ENCODE measurements at regions not wholly inside any gene's neighbourhood (a gene's known extent, or its start where the extent isn't known, plus 50 kb on each side); places are given as distances from the start of the nearest gene placed in this dataset.

DNA sequence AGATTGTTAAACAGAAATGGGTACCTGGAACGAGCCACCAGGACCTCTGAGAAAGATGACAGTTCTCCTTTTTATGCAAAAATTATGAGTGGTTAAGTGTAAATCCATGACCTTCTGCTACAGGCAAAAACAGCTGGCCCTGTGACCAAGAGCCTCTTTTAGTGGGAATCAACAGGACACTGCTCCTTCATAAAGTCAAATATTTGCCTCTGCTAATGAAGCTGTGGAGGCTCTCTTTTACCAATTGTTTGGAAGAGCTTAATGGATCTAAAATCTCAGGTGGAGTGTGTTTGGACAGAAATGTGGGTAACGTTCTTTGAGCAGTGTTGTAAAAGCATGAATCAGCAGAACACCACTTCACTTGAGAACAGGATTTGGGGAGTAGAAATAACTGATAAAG lies 117.5 kb upstream of the PCSK2 start:
- DNase-seq (ENCODE audit: low read depth) = no peak

DNA sequence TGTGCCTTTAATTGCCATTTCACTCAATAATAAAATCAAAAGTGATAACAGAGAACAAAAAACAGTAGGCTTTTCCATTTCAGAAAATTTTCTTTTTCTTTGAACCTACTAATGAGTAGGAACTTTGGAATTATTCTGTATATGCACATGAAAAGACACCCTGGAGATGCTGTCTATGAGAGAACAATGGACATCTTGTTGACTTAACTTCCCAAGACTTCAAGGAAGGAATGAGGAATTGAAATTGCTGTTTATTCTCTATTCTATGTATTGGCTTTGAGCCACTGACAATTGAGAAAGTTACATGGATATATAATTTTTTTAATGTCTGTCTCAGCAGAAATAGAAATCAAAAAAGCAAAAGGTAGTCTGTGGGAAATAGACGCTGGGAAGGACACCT lies 98.6 kb upstream of the PCSK2 start:
- DNase-seq (ENCODE audit: low read depth) = no peak

DNA sequence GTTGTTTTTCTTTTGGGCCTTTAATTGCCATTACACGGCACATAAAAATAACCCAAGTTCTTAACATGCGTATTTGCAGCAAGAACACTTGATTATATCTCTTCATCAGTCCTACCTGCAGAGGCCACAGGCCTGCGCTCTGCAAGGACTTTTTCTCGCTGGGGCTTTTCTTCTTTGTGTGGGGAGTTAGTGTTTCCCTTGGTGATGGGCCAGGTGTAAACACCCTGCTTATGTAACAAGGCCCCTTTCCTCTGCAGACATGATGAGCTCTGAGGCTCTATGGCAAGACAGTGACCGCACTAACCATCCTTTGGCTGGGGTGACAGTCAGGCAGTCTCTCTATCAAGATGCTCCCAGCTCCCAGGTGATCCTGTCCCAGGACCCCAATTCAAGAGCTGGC lies 97.8 kb upstream of the PCSK2 start:
- no peak for DNase-seq (ENCODE audit: low read depth)

DNA sequence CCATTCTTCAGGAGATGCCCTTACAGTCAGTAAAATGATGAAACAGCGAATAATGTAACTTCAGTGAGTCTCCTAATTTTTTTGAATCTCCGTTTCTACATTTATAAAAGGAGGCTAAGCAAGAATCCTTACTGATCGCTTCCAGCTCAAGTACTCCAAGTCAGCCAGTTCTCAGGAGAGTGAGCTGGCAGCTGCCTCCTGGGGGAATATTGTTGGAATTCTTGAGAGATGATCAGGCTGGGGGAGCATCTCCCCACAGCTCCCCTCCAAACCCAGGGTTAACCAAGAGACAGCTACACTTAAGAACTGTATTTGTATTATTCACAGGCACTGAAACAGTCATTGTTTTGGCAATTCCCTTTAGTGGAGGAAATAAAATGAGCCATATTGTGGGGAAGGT lies 89.1 kb upstream of the PCSK2 start:
- no peak for DNase-seq (ENCODE audit: low read depth)

DNA sequence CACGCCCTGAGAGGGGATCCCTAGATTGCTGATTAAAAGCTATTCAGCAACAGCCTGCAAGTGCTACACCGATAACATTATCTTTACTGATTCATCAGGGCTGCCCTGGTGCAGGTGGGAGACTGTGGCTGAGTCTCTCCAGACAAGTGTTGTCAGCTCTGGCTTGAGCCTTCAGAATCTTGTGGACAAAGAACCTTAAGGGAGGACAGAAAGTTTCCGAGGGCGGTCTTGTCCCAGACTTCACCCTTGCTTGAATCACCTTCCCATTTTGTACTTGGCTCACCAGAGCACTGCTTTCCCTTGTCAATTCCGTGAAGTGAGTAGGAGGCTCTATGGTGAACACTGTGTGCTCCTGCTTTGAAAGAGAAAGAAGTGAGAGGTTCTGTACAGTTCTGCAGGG lies 88.6 kb upstream of the PCSK2 start:
- DNase-seq (ENCODE audit: low read depth) = no peak

DNA sequence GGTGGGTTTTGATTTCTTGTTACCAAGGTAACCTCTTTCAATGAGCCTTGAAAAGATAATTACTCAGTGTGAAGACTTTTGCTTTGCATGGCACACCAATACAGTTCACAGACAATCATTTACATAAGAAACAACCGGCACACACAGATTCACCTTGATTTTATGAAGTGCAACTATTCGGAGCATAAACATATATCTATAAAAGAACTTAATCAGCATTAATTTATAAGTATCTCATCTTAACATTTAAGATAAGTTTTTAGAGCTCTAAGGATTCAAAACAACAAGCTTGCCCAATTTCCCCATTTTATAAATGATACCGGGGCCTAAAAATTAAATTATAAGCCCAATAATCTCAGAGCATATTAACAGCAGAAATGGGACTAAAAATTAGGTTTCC lies 85.9 kb upstream of the PCSK2 start:
- no peak for DNase-seq (ENCODE audit: low read depth)

DNA sequence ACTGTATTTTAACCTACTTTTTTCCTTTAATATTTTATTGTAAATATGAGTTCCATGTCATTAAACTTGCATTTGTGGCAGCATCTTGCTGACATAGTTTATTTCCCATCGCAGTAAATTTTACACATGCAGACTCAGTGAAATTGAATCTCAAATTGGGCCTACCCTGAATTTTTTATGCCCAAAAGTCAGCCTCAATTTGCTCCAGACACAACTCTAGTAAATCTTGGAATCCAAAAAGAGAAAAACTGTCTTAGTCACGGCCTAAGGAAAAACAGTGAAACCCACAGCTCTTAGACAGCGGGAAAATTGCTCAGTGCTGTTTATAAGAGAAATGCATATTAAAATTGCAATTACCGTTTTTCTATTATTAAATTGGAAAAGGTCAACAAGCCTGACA lies 85.3 kb upstream of the PCSK2 start:
- no peak for DNase-seq (ENCODE audit: low read depth)

DNA sequence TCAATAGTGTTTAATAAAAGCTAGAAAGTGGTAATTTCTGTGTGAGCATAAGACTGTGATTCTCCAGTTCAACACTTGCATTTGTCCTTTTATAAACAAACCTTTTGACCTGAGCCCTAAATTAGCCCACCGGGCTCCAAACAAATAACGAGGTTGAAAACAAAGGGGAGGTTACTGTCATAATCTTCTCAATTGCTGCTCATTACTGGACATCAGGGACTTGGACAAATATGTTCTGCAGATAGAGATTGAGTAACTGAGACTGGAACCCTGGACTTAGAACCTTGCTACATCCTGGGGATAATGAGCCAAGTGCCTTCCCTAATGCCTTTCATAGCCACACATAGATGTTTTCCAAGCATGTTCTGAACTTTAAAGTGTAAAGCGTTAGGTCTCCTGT lies 84.2 kb upstream of the PCSK2 start:
- DNase-seq (ENCODE audit: low read depth) = no peak

DNA sequence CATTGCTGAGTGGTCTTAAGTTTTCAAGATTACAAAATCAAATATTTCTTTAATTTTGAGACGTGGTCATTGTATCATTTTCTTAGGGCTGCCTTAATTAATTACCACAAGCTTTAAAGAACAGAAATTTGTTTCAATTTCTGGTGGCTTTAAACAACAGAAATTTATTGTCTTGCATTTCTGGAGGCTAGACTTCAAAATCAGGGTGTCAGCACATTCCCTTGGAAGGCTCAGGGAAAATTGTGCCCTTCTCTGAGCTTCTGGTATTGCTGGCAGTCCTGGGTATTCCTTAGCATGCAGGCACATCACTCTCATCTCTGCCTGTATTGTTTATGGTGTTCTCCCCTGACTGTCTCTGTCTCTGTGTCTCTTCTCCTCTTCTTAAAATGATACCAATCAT lies 76.0 kb upstream of the PCSK2 start:
- DNase-seq (ENCODE audit: low read depth) = no peak

DNA sequence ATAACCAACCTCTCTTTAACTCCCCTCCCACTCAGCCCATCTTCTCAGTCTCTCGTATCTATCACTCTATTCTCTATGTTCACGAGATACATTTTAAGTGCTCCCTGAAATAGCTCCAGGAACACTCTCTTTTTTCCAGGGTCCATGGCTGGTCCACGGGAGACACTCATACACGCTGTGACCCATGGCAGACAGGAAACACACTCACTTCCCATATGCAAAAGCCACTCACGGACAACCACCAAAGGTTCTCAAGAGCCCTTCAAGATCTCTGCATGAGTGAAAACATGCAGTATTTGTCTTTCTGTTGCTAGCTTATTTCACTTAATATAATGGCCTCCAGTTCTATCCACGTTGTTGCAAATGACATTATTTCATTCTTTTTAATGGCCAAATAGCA lies 71.4 kb upstream of the PCSK2 start:
- DNase-seq (ENCODE audit: low read depth) = no peak

DNA sequence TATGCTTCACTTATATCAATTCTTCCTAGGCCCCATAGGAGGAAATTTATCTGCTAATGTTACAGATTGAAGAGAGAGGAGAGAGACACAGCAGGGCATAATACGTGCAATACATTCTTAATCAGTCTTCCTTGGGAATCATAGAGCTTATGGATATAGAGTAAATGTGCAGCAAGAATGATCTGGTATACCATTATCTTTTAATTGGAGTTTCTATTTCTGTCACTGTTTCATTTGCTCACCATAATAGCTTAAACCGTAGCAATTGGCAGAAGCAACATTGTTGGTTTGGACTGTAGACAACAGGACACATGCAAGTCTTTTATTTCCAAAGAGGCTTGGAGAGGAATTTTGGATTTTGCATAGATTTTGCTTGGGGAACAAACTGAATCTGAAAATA lies 68.1 kb upstream of the PCSK2 start:
- DNase-seq (ENCODE audit: low read depth) = no peak

DNA sequence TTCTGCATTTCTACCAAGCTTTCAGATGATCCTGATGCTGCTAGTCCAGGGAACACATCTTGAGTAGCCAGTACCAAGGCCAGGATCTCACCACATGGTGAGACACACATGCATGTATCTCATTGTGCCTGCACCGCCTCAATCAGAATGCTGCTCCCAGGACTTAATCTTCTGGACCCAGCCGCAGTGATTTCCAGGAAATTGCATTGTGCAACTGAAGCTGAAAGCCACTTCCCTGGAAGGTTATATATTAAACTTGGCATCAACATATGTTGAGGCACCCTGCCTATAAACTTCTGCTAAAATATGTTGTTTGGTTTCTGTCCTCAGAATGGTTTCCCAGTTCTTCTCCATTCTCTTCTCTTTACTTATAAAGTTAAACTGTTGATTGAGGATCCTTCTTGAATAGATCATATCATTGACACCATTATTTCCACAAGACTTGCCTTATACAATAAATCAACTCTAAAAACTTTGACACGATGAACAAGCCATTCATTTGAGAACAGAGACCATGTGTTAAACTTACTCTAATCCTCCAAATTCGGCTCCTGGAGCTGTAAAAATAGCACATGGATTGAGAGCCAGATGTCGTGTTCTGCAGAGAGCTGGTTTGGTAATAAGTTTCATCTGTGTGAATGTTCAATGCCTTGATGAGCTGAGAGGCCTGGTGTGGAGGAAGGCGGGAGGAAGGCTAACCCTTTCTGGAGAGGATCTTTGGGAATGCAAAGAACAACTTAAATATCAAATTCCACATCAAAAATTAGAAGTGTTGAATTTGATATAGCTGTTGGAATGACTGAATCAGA lies 65.0 kb upstream of the PCSK2 start:
- DNase-seq (ENCODE audit: low read depth) = no peak

DNA sequence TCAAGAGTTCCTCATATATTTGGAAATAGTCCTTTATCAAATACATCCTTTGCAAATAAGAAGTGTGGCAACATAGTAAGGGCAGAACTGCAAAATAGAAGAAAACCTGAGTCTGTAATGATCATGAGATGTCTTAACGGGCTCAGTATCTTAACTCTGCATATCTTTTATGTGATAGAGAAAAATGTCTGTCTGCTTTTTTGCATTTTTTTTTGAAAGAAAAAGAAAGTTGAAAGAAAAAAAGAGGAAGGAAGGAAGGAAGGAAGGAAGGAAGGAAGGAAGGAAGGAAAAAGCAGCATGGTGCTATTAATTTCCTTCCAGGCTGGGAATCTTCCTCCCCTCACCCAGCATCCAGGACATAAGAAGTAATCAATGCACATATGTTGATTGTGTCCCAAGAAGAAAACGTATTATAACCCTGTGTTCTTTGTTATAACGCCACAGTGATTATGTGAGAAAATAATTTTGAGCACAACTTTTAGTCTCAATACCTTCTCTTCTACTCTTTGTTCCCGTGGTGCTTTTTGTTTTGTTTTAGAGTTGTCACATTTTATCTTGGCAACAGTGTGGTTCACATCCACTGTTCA lies 58.7 kb upstream of the PCSK2 start:
- DNase-seq (ENCODE audit: low read depth) = no peak

DNA sequence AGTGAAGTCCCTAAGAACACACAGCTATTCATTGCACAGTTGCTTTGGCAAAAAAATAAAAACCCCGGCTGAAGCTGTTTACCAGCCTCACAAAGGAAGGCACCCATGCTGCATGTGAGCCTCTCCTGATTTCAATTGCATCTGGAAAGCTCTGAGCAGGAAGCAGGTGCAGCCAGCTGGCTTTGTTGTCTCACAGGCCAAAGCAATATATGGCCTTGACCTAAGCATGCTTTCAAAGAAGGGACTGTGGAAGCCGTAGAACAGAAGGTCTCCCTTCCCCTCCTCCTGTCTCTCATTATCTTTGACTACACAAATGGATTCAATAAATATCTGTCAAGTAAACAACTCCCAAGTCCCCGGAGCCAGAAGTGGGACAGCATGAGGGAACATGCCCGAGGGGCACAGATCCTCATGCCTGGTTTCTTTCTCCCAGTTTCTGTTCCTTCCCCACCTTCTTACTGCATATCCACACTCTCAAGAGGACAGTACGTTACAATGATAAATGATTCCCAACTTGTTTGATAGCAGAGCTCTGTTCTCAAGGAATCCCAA lies 57.2 kb upstream of the PCSK2 start:
- no peak for DNase-seq (ENCODE audit: low read depth)

DNA sequence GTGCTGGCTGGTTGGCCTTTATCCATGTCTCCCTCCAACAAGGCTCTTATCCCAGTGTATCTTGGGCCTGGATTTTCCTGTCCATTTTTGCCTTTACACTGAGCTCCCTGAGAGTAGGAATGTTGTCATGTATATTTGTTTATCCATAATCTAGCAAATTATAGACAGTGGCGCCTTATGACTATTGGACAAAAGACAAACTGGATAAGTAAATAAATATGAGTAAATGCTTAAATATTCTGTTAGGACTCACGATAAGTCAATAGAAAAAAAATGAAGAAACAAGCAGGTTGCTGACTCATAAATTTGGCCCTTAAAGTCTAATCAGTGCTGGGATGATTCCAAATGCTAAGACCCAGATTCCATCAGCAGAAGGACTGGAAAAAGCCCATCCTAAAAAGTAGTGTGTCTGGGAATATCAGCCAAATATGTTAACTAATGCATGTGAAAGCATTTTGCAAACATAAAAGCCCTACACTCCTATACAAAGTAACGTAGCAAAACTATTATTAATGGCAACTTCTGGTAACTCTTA lies 55.0 kb upstream of the PCSK2 start:
- no peak for DNase-seq (ENCODE audit: low read depth)

DNA sequence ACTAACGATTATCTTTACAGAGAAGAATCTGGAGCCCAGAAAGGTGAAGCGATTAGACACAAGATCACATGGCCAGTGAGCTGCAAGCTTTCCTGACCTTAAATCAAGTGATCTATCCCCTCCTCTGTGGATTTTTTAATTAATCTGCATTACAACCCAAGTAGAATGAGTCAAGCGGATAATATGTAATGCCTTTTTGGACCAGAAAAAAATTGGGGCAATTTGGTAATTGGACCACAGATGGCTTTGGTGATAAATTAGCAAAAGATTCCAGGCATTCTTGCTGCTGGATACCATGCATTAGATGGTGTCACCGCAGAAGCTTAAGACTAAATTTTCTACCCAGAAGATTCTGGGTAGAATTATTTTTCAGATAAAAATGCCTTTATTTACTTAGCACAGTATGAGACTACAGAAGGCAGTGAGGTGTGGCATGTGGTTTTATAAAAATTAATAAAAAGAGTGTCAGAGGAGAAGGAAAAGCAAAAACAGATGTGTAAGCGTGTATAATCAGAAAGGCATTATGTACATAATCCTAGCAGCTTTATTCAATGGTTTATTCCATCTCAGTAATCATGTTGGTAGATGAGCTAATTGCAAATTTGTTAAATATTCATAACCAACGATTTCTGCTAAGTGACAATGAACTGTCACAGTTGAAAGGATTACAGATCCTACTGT lies 53.9 kb upstream of the PCSK2 start:
- DNase-seq (ENCODE audit: low read depth) = no peak
